ENCODE measurements at regions not wholly inside any gene's neighbourhood (a gene's known extent, or its start where the extent isn't known, plus 50 kb on each side); places are given as distances from the start of the nearest gene placed in this dataset.

- Histone ChIP-seq H4K5ac (ENCODE audit: insufficient read length, low read depth, low read length) (no peak overlapping the region), H3K23me2 (ENCODE audit: low read depth, low read length) (no peaks in the 10 kb centered on the region), H3K4me2 (ENCODE audit: insufficient read depth in 1 of 2, low read depth in 2 of 2, low read length in 2 of 2) (no peak overlapping the region), H2BK5ac (ENCODE audit: low read depth, low read length) (no peak overlapping the region), H2AFZ (ENCODE audit: low read length) (no peak overlapping the region), H4K91ac (replicated peaks; ENCODE audit: insufficient read length, low read length) (no peak overlapping the region), H2BK120ac (replicated peaks; ENCODE audit: low read depth, low read length) (no peak overlapping the region), H3K4me3 (ENCODE audit: extremely low read depth in 1 of 4, insufficient read depth in 2 of 4, low read depth in 3 of 4, low read length in 4 of 4) (no peak overlapping the region), H3K23ac (ENCODE audit: insufficient read length) (no peak overlapping the region), H3K18ac (ENCODE audit: extremely low read depth, low read length) (no peak overlapping the region), H3K9me3 (ENCODE audit: insufficient read depth in 2 of 2, low read depth in 1 of 2, low read length in 1 of 2) (no peaks in the 10 kb centered on the region), H3K56ac (replicated peaks; ENCODE audit: insufficient read length, low read depth, low read length) (no peak overlapping the region), H4K20me1 (replicated peaks in 1 of 2; ENCODE audit: control insufficient read depth in 1 of 2, insufficient read depth in 2 of 2, low read length in 2 of 2) (no peaks in the 10 kb centered on the region), H3K27me3 (replicated peaks in 1 of 4; ENCODE audit: control insufficient read depth in 3 of 4, extremely low read depth in 1 of 4, insufficient read depth in 3 of 4, low read length in 3 of 4) (no peaks in the 10 kb centered on the region), H3K14ac (ENCODE audit: insufficient read length) (no peak overlapping the region), H3K4ac (replicated peaks; ENCODE audit: insufficient read length, low read depth, low read length) (no peak overlapping the region), H3K79me2 (ENCODE audit: control insufficient read depth in 1 of 2, insufficient read depth in 2 of 2, low read length in 2 of 2) (no peaks in the 10 kb centered on the region), H3K27ac (ENCODE audit: low read depth, low read length) (no peak overlapping the region), H2AK5ac (ENCODE audit: low read depth, low read length) (no peak overlapping the region), H2BK12ac (ENCODE audit: low read depth, low read length) (no peak overlapping the region), H2BK15ac (ENCODE audit: low read length) (no peak overlapping the region), H4K8ac (ENCODE audit: extremely low read depth, insufficient read depth, low read length) (no peak overlapping the region), H3K4me1 (replicated peaks in 1 of 4; ENCODE audit: control insufficient read depth in 3 of 4, insufficient read depth in 4 of 4, low read length in 3 of 4) (no peaks in the 10 kb centered on the region), H3K36me3 (ENCODE audit: control insufficient read depth in 2 of 4, insufficient read depth in 4 of 4, low read length in 3 of 4) (0 out of 8 replicates have a peak, but pooled peaks cover 0 to 3% (median 0%) of the 10 kb centered on the region in 4 experiments), H3K9ac (replicated peaks in 1 of 4; ENCODE audit: extremely low read depth in 1 of 4, low read depth in 3 of 4, low read length in 3 of 4) (no peak overlapping the region), H3K79me1 (ENCODE audit: low read depth, low read length) (no peaks in the 10 kb centered on the region), H2BK20ac (ENCODE audit: low read length) (no peak overlapping the region)
- TF ChIP-seq SRF (IDR thresholded peaks at IDR 0.05; ENCODE audit: low read depth, low read length) (no peak), MAFK (IDR thresholded peaks at IDR 0.05; ENCODE audit: low read depth, low read length) (no peak), RXRA (IDR thresholded peaks at IDR 0.05; ENCODE audit: insufficient read depth, low read depth, low read length) (no peak), TCF12 (IDR thresholded peaks at IDR 0.05; ENCODE audit: low read depth, low read length) (no peak), SIRT6 (IDR thresholded peaks at IDR 0.05; ENCODE audit: low read length) (no peak), RNF2 (IDR thresholded peaks at IDR 0.05; ENCODE audit: borderline replicate concordance, low read depth, low read length, missing control alignments, poor library complexity, severe bottlenecking) (no peak), SP2 (IDR thresholded peaks at IDR 0.05; ENCODE audit: low read length) (no peak), TAF7 (optimal IDR thresholded peaks at IDR 0.05; ENCODE audit: borderline replicate concordance, low read depth, low read length) (no peak), YY1 (IDR thresholded peaks at IDR 0.05; ENCODE audit: low read depth, low read length) (no peak), MAX (IDR thresholded peaks at IDR 0.05) (no peak)
- ChIA-PET POLR2A (ENCODE audit: partially characterized antibody) (no interaction called here), CTCF (ENCODE audit: partially characterized antibody) (no interaction called here)
- FAIRE-seq (no peak), DNase-seq (ENCODE audit: low read depth in 1 of 2, low spot score in 2 of 2) (no peak)
- WGBS, 2 experiments (ENCODE audit: extremely low coverage in 1 of 2, insufficient coverage in 1 of 2, insufficient read length in 1 of 2, insufficient replicate concordance in 2 of 2, low coverage in 1 of 2, low lambda C conversion rate in 2 of 2, missing lambda C conversion rate in 1 of 2), result 98% methylated on average over 5 of the region's 5 CpGs; no CpG with 5 or more reads in 1 of the 2 experiments
These were observed 1305.8 kb downstream of the PCDH7 start for GRCh38 chr4:32025851-32026459.
